H1 (cell line): ENCODE measurements at regions not wholly inside any gene's neighbourhood (a gene's known extent, or its start where the extent isn't known, plus 50 kb on each side); places are given as distances from the start of the nearest gene placed in this dataset.

ENCODE experiments used
- CTCF ChIA-PET: fragments of 300-600 bp; sonication (Branson Sonifier 250); formaldehyde crosslinking; loops from one replicate; lab custom pipeline; 2021; ENCODE audit not compliant: partially characterized antibody; lab: Charles Lee
- POLR2A ChIA-PET: fragments of 300-600 bp; sonication (Branson Sonifier 250); formaldehyde crosslinking; loops from one replicate; lab custom pipeline; 2021; ENCODE audit warnings: inconsistent platforms; ENCODE audit not compliant: partially characterized antibody; lab: Charles Lee
- DNase-seq, 2 experiments: peaks; one replicate each; pipeline versions ENCODE4 v3.0.0 to v3.0.0-alpha.2; 2010 to 2022; ENCODE audit warnings: low spot score in 2 of 2, low read depth in 1 of 2, mixed read lengths in 1 of 2
- FAIRE-seq: peaks from 2 replicates; lab custom pipeline; 2011; peaks lifted over from hg19 to GRCh38; lab: Jason Lieb, UNC
- H2AFZ ChIP-seq: 2 replicates; pipeline ENCODE4 v1.8.1; 2012; ENCODE audit warnings: low read length, inconsistent platforms
- H2AK5ac ChIP-seq: 2 replicates; pipeline ENCODE4 v1.6.1; 2013; ENCODE audit warnings: low read depth, low read length
- H2BK120ac ChIP-seq: replicated peaks from 2 replicates; pipeline ENCODE3; 2013; ENCODE audit warnings: low read depth, low read length, inconsistent platforms
- H2BK12ac ChIP-seq: 2 replicates; pipeline ENCODE4 v1.6.1; 2013; ENCODE audit warnings: low read depth, low read length
- H2BK15ac ChIP-seq: 2 replicates; pipeline ENCODE4 v1.6.1; 2013; ENCODE audit warnings: low read length
- H2BK20ac ChIP-seq: 2 replicates; pipeline ENCODE4 v1.6.1; 2013; ENCODE audit warnings: low read length
- H2BK5ac ChIP-seq: 2 replicates; pipeline ENCODE4 v1.6.1; 2013; ENCODE audit warnings: low read depth, low read length
- H3K14ac ChIP-seq: 2 replicates; pipeline ENCODE4 v1.6.1; 2013; ENCODE audit warnings: inconsistent platforms; ENCODE audit not compliant: insufficient read length
- H3K18ac ChIP-seq: 2 replicates; pipeline ENCODE4 v1.6.1; 2013; ENCODE audit warnings: low read length; ENCODE audit errors: extremely low read depth
- H3K23ac ChIP-seq: 2 replicates; pipeline ENCODE4 v1.6.1; 2013; ENCODE audit warnings: inconsistent platforms; ENCODE audit not compliant: insufficient read length
- H3K23me2 ChIP-seq: 2 replicates; pipeline ENCODE4 v1.6.1; 2013; ENCODE audit warnings: low read depth, low read length
- H3K27ac ChIP-seq: 2 replicates; pipeline ENCODE4 v1.6.1; 2011; ENCODE audit warnings: low read depth, low read length, inconsistent platforms
- H3K27me3 ChIP-seq, 4 experiments: replicated peaks in 1 of 4; 1 replicate in 1 of 4; 2 replicates in 3 of 4; pipeline versions ENCODE4 v1.6.1 to v1.8.1; 2011 to 2013; ENCODE audit warnings: low read length in 3 of 4, mild to moderate bottlenecking in 3 of 4, inconsistent platforms in 2 of 4, mixed read lengths in 2 of 4, moderate library complexity in 1 of 4; ENCODE audit not compliant: control insufficient read depth in 3 of 4, insufficient read depth in 3 of 4; ENCODE audit errors: extremely low read depth in 1 of 4
- H3K36me3 ChIP-seq, 4 experiments: 2 replicates each; pipeline versions ENCODE4 v1.6.1 to v1.8.1; 2011 to 2013; ENCODE audit warnings: mild to moderate bottlenecking in 4 of 4, low read length in 3 of 4, moderate library complexity in 2 of 4, control low read depth in 1 of 4, inconsistent platforms in 1 of 4; ENCODE audit not compliant: insufficient read depth in 4 of 4, control insufficient read depth in 2 of 4
- H3K4ac ChIP-seq: replicated peaks from 2 replicates; pipeline ENCODE3; 2013; ENCODE audit warnings: low read length, low read depth, mixed read lengths, inconsistent platforms; ENCODE audit not compliant: insufficient read length
- H3K4me1 ChIP-seq, 4 experiments: replicated peaks in 1 of 4; 1 replicate in 1 of 4; 2 replicates in 3 of 4; pipeline versions ENCODE4 v1.6.1 to v1.8.1; 2011 to 2013; ENCODE audit warnings: low read length in 3 of 4, inconsistent platforms in 2 of 4, mixed read lengths in 1 of 4; ENCODE audit not compliant: insufficient read depth in 4 of 4, control insufficient read depth in 3 of 4
- H3K4me2 ChIP-seq, 2 experiments: 2 replicates each; pipeline versions ENCODE4 v1.6.1 to v1.8.1; 2011 to 2013; ENCODE audit warnings: low read depth in 2 of 2, low read length in 2 of 2, control low read depth in 1 of 2, inconsistent platforms in 1 of 2, mild to moderate bottlenecking in 1 of 2; ENCODE audit not compliant: insufficient read depth in 1 of 2
- H3K4me3 ChIP-seq, 4 experiments: fragments of 200-600, 300-600 bp in 1 of 4; sonication (generic), shearing (Covaris generic), sonication (Bioruptor Twin) in 1 of 4; 2 replicates each; pipeline versions ENCODE4 v1.5.1 to v1.8.1; 2011 to 2016; ENCODE audit warnings: low read length in 4 of 4, low read depth in 3 of 4, control low read depth in 2 of 4, inconsistent platforms in 2 of 4, mild to moderate bottlenecking in 2 of 4, mixed read lengths in 1 of 4, moderate library complexity in 1 of 4; ENCODE audit not compliant: insufficient read depth in 2 of 4; ENCODE audit errors: extremely low read depth in 1 of 4
- H3K56ac ChIP-seq: replicated peaks from 2 replicates; pipeline ENCODE3; 2013; ENCODE audit warnings: low read depth, mild to moderate bottlenecking, mixed read lengths, low read length, inconsistent platforms; ENCODE audit not compliant: insufficient read length
- H3K79me1 ChIP-seq: 2 replicates; pipeline ENCODE4 v1.6.1; 2013; ENCODE audit warnings: low read depth, low read length, control low read depth
- H3K79me2 ChIP-seq, 2 experiments: 2 replicates each; pipeline versions ENCODE4 v1.6.1 to v1.8.1; 2012 to 2013; ENCODE audit warnings: low read length in 2 of 2, mild to moderate bottlenecking in 2 of 2, inconsistent platforms in 1 of 2; ENCODE audit not compliant: insufficient read depth in 2 of 2, control insufficient read depth in 1 of 2
- H3K9ac ChIP-seq, 4 experiments: replicated peaks in 1 of 4; 1 replicate in 1 of 4; 2 replicates in 3 of 4; pipeline versions ENCODE4 v1.6.1 to v1.8.1; 2011 to 2013; ENCODE audit warnings: low read depth in 3 of 4, low read length in 3 of 4, control low read depth in 2 of 4, mild to moderate bottlenecking in 2 of 4, moderate library complexity in 2 of 4, inconsistent platforms in 1 of 4; ENCODE audit errors: extremely low read depth in 1 of 4
- H3K9me3 ChIP-seq, 2 experiments: 2 replicates each; pipeline versions ENCODE4 v1.6.1 to v1.8.1; 2012 to 2013; ENCODE audit warnings: mild to moderate bottlenecking in 2 of 2, moderate library complexity in 2 of 2, control low read depth in 1 of 2, inconsistent platforms in 1 of 2, low read depth in 1 of 2, low read length in 1 of 2, mixed read lengths in 1 of 2; ENCODE audit not compliant: insufficient read depth in 2 of 2
- H4K20me1 ChIP-seq, 2 experiments: replicated peaks in 1 of 2; 2 replicates each; pipeline versions ENCODE3 to v1.8.1; 2011 to 2013; ENCODE audit warnings: inconsistent platforms in 2 of 2, low read length in 2 of 2, mild to moderate bottlenecking in 1 of 2; ENCODE audit not compliant: insufficient read depth in 2 of 2, control insufficient read depth in 1 of 2
- H4K5ac ChIP-seq: 2 replicates; pipeline ENCODE4 v1.6.1; 2013; ENCODE audit warnings: low read length, low read depth, mixed read lengths, inconsistent platforms; ENCODE audit not compliant: insufficient read length
- H4K8ac ChIP-seq: 2 replicates; pipeline ENCODE4 v1.8.0; 2013; ENCODE audit warnings: mild to moderate bottlenecking, moderate library complexity, low read length, inconsistent platforms; ENCODE audit not compliant: insufficient read depth; ENCODE audit errors: extremely low read depth
- H4K91ac ChIP-seq: replicated peaks from 2 replicates; pipeline ENCODE3; 2013; ENCODE audit warnings: low read length, mixed read lengths, inconsistent platforms; ENCODE audit not compliant: insufficient read length
- CHD1 ChIP-seq: IDR thresholded peaks from 2 replicates; pipeline ENCODE4 v1.6.1; 2012; ENCODE audit warnings: low read depth, low read length, improper control_type of control experiment
- EP300 ChIP-seq, 2 experiments: IDR thresholded peaks; 1 replicate in 1 of 2; 2 replicates in 1 of 2; pipeline ENCODE4 v1.6.1; 2011 to 2012; ENCODE audit warnings: low read depth in 2 of 2, low read length in 2 of 2, mild to moderate bottlenecking in 2 of 2, borderline replicate concordance in 1 of 2, inconsistent platforms in 1 of 2, moderate library complexity in 1 of 2
- EZH2 ChIP-seq: fragments of 200-600 bp; sonication (generic); IDR thresholded peaks from 2 replicates; pipeline ENCODE4 v1.7.1; 2012; ENCODE audit warnings: low read depth, mild to moderate bottlenecking, moderate library complexity, low read length, inconsistent platforms; ENCODE audit not compliant: severe bottlenecking
- FOSL1 ChIP-seq: IDR thresholded peaks from 2 replicates; pipeline ENCODE4 v1.6.1; 2011; ENCODE audit warnings: mild to moderate bottlenecking, low read depth, low read length, moderate library complexity; ENCODE audit not compliant: insufficient read depth
- GABPA ChIP-seq: IDR thresholded peaks from 2 replicates; pipeline ENCODE4 v1.6.1; 2011; ENCODE audit warnings: mild to moderate bottlenecking, low read length, moderate library complexity, borderline replicate concordance; ENCODE audit not compliant: insufficient read depth
- JUND ChIP-seq: IDR thresholded peaks from 2 replicates; pipeline ENCODE4 v1.6.1; 2011; ENCODE audit warnings: mild to moderate bottlenecking, improper control_type of control experiment, low read length
- NANOG ChIP-seq: IDR thresholded peaks from 2 replicates; pipeline ENCODE4 v1.6.1; 2011; ENCODE audit warnings: low read length, low read depth, mild to moderate bottlenecking, inconsistent platforms; ENCODE audit not compliant: insufficient read depth, poor library complexity, severe bottlenecking
- PHF8 ChIP-seq: fragments of 200-600 bp; sonication (generic); conservative IDR thresholded peaks from 2 replicates; pipeline ENCODE4 v1.7.1; 2012; ENCODE audit warnings: low read depth, mild to moderate bottlenecking, inconsistent platforms, low read length, moderate library complexity
- RAD21 ChIP-seq, 2 experiments: IDR thresholded peaks in 1 of 2; conservative IDR thresholded peaks in 1 of 2; 2 replicates each; pipeline ENCODE4 v1.6.1; 2011; ENCODE audit warnings: low read depth in 2 of 2, low read length in 2 of 2, improper control_type of control experiment in 1 of 2, inconsistent platforms in 1 of 2, mild to moderate bottlenecking in 1 of 2, moderate library complexity in 1 of 2
- SUZ12 ChIP-seq: fragments of 200-600 bp; sonication (generic); IDR thresholded peaks from 2 replicates; pipeline ENCODE4 v1.6.1; 2012; ENCODE audit warnings: mild to moderate bottlenecking, inconsistent platforms, low read length, moderate library complexity, mixed read lengths
- TEAD4 ChIP-seq: IDR thresholded peaks from 2 replicates; pipeline ENCODE4 v1.6.1; 2012; ENCODE audit warnings: low read depth, low read length, inconsistent platforms, mixed read lengths
- YY1 ChIP-seq: IDR thresholded peaks from 2 replicates; pipeline ENCODE4 v1.6.1; 2011; ENCODE audit warnings: low read depth, mild to moderate bottlenecking, low read length
- ZNF274 ChIP-seq: IDR thresholded peaks from 2 replicates; pipeline ENCODE4 v1.7.0; 2012; ENCODE audit warnings: low read length, borderline replicate concordance; ENCODE audit errors: extremely low read depth
- WGBS, 2 experiments: shearing (Covaris generic) in 1 of 2; methylation state at CpG; one replicate each; pipeline versions ENCODE4 v1.1.6 to v1.1.7; 2013 to 2015; ENCODE audit warnings: low lambda C conversion rate in 2 of 2, mixed read lengths in 2 of 2, inconsistent platforms in 1 of 2, low coverage in 1 of 2, missing lambda C conversion rate in 1 of 2; ENCODE audit not compliant: insufficient replicate concordance in 2 of 2, insufficient coverage in 1 of 2, insufficient read length in 1 of 2; ENCODE audit errors: extremely low coverage in 1 of 2, missing lambda C conversion rate in 1 of 2; 5-methylcytosine and 5-hydroxymethylcytosine counted together

DNA sequence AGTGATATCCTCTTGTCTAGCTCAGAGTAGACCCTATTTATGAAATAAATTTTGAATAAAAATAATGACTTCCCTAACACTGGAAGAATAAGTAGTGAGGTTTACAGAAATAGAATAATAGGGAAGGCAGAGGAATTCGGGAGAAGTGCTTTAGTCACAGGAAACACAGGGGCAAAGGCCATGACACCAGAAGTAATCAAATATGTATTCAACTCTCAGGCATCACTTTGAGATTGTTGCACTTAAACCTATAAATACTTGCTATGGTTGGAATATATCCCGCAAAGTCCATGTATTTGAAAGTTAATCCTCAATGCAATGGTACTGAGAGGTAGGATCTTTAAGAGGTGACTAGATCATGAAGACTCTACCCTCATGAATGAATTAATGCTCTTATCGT, 166.8 kb downstream of the YIPF5 start:
- no peak overlapping the region for H3K14ac ChIP-seq
- H2AFZ ChIP-seq, result no peak overlapping the region
- CTCF ChIA-PET, result no interaction called here
- 91% methylated on average over 3 of the region's 3 CpGs; no CpG with 5 or more reads in 1 of the 2 experiments for WGBS, 2 experiments
- H4K8ac ChIP-seq, result no peak overlapping the region
- H2BK12ac ChIP-seq, result no peak overlapping the region
- no peak overlapping the region for H3K18ac ChIP-seq
- no peaks in the 10 kb centered on the region for H3K4me1 ChIP-seq
- no peak overlapping the region for H4K5ac ChIP-seq
- no peak overlapping the region for H3K4me3 ChIP-seq
- H2AK5ac ChIP-seq, result no peak overlapping the region
- H4K91ac ChIP-seq, result no peak overlapping the region
- H2BK20ac ChIP-seq, result no peak overlapping the region
- H3K23me2 ChIP-seq, result no peaks in the 10 kb centered on the region
- no peak overlapping the region for H2BK15ac ChIP-seq
- no peaks in the 10 kb centered on the region for H3K79me1 ChIP-seq
- TF ChIP-seq GABPA, result no peak
- TF ChIP-seq CHD1, result no peak
- no peak for TF ChIP-seq EZH2
- TF ChIP-seq PHF8, result no peak
- no peak for TF ChIP-seq RAD21 (IDR thresholded peaks at IDR 0.05 in 1 of 2, conservative IDR thresholded peaks at IDR 0.05 in 1 of 2; ENCODE audit: low read depth in 2 of 2, low read length in 2 of 2)
- no peak for TF ChIP-seq TEAD4
- TF ChIP-seq YY1, result no peak
- TF ChIP-seq SUZ12, result no peak
- no peak for TF ChIP-seq EP300 (IDR thresholded peaks at IDR 0.05; ENCODE audit: borderline replicate concordance in 1 of 2, low read depth in 2 of 2, low read length in 2 of 2)
- TF ChIP-seq FOSL1, result no peak
- TF ChIP-seq ZNF274, result no peak
- TF ChIP-seq NANOG, result no peak
- no peak for TF ChIP-seq JUND
- no peak for DNase-seq
- H3K4ac ChIP-seq, result no peak overlapping the region
- H3K4me2 ChIP-seq, result no peak overlapping the region
- POLR2A ChIA-PET, result no interaction called here
- H3K27ac ChIP-seq, result no peak overlapping the region
- H2BK5ac ChIP-seq, result no peak overlapping the region
- H3K9me3 ChIP-seq, result peaks cover 6 to 15% of the 10 kb centered on the region in 2 experiments; a peak in 2 of 4 replicates
- no peaks in the 10 kb centered on the region for H4K20me1 ChIP-seq
- H3K36me3 ChIP-seq, result no peaks in the 10 kb centered on the region
- no peaks in the 10 kb centered on the region for H3K79me2 ChIP-seq
- H3K23ac ChIP-seq, result no peak overlapping the region
- H3K56ac ChIP-seq, result no peak overlapping the region
- no peak overlapping the region for H2BK120ac ChIP-seq
- H3K27me3 ChIP-seq, result no peaks in the 10 kb centered on the region
- FAIRE-seq, result no peak
- H3K9ac ChIP-seq, result no peak overlapping the region
